IgD-negative memory B cell (primary cell): ENCODE measurements at regions not wholly inside any gene's neighbourhood (a gene's known extent, or its start where the extent isn't known, plus 50 kb on each side); places are given as distances from the start of the nearest gene placed in this dataset.

Source experiments
- H3K27ac Mint-ChIP-seq, 3 donors: one replicate each; pipeline ENCODE4 v1.8.0; 2020 to 2022; ENCODE audit warnings: mild to moderate bottlenecking in 3 of 3, mixed read lengths in 3 of 3, moderate library complexity in 1 of 3
- H3K27me3 Mint-ChIP-seq: one replicate; pipeline ENCODE4 v1.8.0; 2021; ENCODE audit warnings: mixed read lengths
- H3K36me3 Mint-ChIP-seq: one replicate; pipeline ENCODE4 v1.8.0; 2020; ENCODE audit warnings: mild to moderate bottlenecking, mixed read lengths
- H3K4me1 Mint-ChIP-seq, 3 donors: one replicate each; pipeline ENCODE4 v1.8.0; 2020 to 2022; ENCODE audit warnings: mixed read lengths in 3 of 3, mild to moderate bottlenecking in 1 of 3
- H3K4me3 Mint-ChIP-seq, 4 donors: one replicate each; pipeline ENCODE4 v1.8.0; 2020 to 2022; ENCODE audit warnings: mild to moderate bottlenecking in 4 of 4, mixed read lengths in 4 of 4, moderate library complexity in 3 of 4
- H3K9me3 Mint-ChIP-seq, 3 donors: one replicate each; pipeline ENCODE4 v1.8.0; 2020 to 2021; ENCODE audit warnings: mixed read lengths in 3 of 3, mild to moderate bottlenecking in 1 of 3

DNA sequence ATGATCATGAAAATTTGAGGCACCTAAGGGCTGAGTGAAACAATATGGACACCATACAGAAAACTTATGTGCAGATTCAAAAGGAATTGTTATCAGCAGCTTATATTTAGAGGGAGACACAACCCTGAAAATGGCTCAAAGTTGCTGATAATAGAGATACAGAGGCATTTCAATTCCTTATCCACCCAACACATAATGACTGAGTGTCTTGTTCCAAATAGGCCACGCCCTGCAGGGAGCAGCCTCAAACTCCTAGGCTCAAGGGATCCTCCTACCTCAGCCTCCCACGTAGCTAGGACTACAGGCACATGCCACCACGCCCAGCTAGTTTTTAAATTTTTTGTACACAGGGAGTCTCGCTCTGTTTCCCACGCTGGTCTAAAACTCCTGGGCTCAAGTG lies 79.0 kb downstream of the LBH start:
- peak overlapping the region in 2 of 4 donors; percentile 89 to 92 for H3K4me3 Mint-ChIP-seq
- H3K36me3 Mint-ChIP-seq, result no peaks in the 10 kb centered on the region
- no peaks in the 10 kb centered on the region for H3K27me3 Mint-ChIP-seq
- peak overlapping the region; percentile 15 to 92 (median 90) for H3K27ac Mint-ChIP-seq
- peaks cover 0 to 8% (median 2%) of the 10 kb centered on the region in 3 donors for H3K9me3 Mint-ChIP-seq
- peaks cover 14 to 25% (median 23%) of the 10 kb centered on the region in 3 donors for H3K4me1 Mint-ChIP-seq

DNA sequence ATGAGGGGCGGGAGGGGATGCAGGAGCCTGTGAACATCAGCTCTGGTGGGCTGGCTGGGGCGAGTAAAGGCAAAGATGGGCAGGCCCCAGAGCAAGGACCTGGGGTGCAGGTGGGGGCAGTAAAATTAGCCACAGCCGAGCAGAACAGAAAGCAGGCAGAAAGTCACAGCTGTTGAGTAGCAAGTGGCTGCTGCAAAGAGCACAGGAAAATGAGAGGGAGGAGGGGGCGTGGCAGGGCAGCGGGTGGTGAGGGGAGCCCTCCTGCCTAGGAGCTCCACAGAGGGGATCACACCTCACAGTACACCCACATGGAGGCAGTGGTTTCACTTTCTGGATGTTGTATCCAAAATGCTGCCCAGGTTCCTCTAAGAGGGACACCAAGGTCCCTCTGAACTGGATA lies 79.6 kb downstream of the LBH start:
- no peaks in the 10 kb centered on the region for H3K27me3 Mint-ChIP-seq
- H3K4me1 Mint-ChIP-seq, result peaks cover 14 to 28% (median 23%) of the 10 kb centered on the region in 3 donors
- peak overlapping the region; percentile 15 to 92 (median 90) for H3K27ac Mint-ChIP-seq
- peak overlapping the region in 2 of 4 donors; percentile 89 to 92 for H3K4me3 Mint-ChIP-seq
- H3K36me3 Mint-ChIP-seq, result no peaks in the 10 kb centered on the region
- peaks cover 0 to 8% (median 2%) of the 10 kb centered on the region in 3 donors for H3K9me3 Mint-ChIP-seq

DNA sequence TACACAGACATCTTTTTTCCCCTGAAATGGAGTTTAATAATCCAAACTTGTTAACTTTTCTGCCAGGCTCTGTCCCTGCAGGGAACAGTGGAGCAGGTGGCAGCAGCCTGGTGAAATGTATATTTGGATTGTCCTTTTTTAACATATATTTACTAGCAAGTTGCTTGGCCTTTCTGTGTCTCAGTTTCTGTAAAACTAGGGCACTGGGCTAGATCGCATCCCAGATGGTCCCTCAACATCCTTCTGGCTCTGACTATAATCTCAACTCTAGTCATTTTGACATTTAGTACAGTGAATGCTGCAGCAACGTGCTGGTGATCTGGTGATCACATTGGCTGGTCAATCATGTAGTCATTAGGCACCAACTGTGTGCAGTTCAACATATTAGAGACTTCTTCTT lies 80.4 kb downstream of the LBH start:
- Mint-ChIP-seq H3K36me3 (no peaks in the 10 kb centered on the region), H3K9me3 (peaks cover 0 to 8% (median 1%) of the 10 kb centered on the region in 3 donors), H3K4me1 (peaks cover 14 to 28% (median 23%) of the 10 kb centered on the region in 3 donors), H3K27ac (peak overlapping the region in 2 of 3 donors; percentile 54 to 80), H3K27me3 (no peaks in the 10 kb centered on the region), H3K4me3 (peak overlapping the region in 1 of 4 donors; percentile 42)

DNA sequence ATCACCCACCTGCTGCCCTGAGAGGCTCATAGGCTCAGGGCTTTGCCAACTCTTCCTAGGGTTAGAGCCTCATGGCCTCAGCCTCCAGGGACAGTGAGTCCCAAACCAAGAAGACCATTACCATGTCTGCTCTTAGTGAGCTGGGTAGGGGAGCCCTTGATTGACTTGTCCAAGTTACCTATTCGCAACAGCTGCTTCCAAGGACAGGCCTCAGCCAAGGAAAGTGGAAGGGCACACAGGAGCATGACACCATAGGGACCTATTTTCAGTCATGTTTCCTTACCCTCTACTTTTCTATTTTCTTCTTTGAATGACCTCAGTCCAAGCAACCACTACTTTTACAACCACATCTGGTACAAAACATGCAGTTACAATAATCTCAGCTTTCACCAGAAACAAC lies 81.6 kb downstream of the LBH start:
- Mint-ChIP-seq H3K27me3 (no peaks in the 10 kb centered on the region), H3K27ac (no peak overlapping the region), H3K4me3 (no peak overlapping the region), H3K36me3 (peaks cover 1% of the 10 kb centered on the region), H3K9me3 (peaks cover 0 to 8% (median 0%) of the 10 kb centered on the region in 3 donors), H3K4me1 (peaks cover 14 to 28% (median 23%) of the 10 kb centered on the region in 3 donors)

DNA sequence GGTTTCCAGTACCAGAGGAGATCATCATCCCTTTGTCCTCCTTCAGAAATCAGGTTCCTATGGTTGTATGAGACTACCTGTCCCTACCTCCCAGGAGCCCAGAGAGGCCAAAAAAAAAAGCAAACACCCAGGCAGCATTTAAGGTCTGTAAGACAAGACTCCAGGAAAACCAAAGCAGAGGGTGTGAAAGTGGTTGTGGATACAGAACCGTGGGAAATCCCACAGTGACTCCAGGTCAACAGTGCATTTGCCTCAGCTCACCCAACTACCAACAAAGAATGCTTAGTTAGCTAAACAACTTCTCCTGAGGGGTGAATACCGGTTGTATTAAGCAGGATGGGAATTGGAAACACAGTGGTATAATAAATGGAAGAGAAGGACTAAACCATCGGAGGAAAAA lies 83.6 kb downstream of the LBH start:
- H3K36me3 Mint-ChIP-seq, result peaks cover 1% of the 10 kb centered on the region
- peaks cover 2 to 8% (median 3%) of the 10 kb centered on the region in 3 donors for H3K9me3 Mint-ChIP-seq
- H3K4me3 Mint-ChIP-seq, result no peak overlapping the region
- no peaks in the 10 kb centered on the region for H3K27me3 Mint-ChIP-seq
- H3K27ac Mint-ChIP-seq, result peak overlapping the region in 1 of 3 donors; percentile 14
- peaks cover 14 to 24% (median 19%) of the 10 kb centered on the region in 3 donors for H3K4me1 Mint-ChIP-seq

DNA sequence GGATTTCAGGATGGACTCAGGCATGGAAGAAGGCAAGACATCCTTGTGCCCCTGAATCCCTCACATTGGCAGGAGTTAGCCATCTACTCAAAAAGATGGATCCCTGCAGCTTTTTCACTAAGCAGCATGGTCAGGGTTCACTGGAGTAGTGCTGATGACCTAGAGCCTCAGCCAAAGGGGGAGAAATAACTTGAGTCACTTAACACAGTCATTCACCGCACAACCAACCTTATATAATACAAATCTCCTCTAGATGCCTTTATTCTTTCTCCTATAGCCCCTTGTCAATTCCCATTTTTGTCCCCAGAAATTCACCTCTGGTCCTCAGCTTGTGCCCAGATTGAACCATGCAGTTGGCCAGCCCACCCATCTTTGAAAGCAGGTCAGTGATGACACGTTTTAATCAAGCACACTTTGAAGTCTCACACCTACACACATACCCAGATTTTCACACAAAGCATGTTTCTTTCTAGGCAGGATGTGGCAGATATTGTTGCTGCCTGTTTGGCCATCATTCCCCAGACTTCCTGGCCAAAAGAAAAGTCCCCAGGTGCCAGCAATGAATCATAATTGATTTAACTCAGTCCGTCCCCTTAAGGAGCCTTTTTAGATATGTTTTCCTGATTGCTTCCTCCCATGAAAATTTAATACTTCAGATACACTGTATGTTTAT lies 84.2 kb downstream of the LBH start:
- Mint-ChIP-seq H3K27ac (no peak overlapping the region), H3K4me1 (peaks cover 9 to 18% (median 14%) of the 10 kb centered on the region in 3 donors), H3K27me3 (no peaks in the 10 kb centered on the region), H3K36me3 (peaks cover 1% of the 10 kb centered on the region), H3K4me3 (peak overlapping the region in 1 of 4 donors; percentile 25), H3K9me3 (peaks cover 2 to 8% (median 3%) of the 10 kb centered on the region in 3 donors)

DNA sequence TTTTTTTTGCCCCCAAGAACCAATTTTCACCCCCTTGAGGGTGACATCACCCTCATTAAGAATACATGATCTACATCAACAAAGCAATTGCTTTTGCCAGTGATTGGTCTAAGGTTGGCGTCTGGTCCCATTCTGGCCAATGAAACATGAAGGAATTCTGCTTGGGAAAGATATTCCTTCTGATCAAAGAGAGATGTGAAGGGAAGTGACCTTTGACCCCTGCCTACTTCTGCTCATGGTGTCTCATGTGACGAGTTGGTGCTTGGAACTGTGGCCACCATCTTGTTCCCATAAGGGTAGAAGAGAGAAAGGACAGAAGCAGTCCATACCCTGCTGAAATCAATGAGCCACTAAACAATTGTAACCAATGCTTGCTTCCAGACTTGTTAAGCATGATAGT lies 85.1 kb downstream of the LBH start:
- peaks cover 5% of the 10 kb centered on the region for H3K36me3 Mint-ChIP-seq
- no peak overlapping the region for H3K4me3 Mint-ChIP-seq
- H3K27ac Mint-ChIP-seq, result no peak overlapping the region
- no peaks in the 10 kb centered on the region for H3K27me3 Mint-ChIP-seq
- H3K9me3 Mint-ChIP-seq, result peaks cover 2 to 8% (median 3%) of the 10 kb centered on the region in 3 donors
- peaks cover 3 to 16% (median 8%) of the 10 kb centered on the region in 3 donors for H3K4me1 Mint-ChIP-seq

DNA sequence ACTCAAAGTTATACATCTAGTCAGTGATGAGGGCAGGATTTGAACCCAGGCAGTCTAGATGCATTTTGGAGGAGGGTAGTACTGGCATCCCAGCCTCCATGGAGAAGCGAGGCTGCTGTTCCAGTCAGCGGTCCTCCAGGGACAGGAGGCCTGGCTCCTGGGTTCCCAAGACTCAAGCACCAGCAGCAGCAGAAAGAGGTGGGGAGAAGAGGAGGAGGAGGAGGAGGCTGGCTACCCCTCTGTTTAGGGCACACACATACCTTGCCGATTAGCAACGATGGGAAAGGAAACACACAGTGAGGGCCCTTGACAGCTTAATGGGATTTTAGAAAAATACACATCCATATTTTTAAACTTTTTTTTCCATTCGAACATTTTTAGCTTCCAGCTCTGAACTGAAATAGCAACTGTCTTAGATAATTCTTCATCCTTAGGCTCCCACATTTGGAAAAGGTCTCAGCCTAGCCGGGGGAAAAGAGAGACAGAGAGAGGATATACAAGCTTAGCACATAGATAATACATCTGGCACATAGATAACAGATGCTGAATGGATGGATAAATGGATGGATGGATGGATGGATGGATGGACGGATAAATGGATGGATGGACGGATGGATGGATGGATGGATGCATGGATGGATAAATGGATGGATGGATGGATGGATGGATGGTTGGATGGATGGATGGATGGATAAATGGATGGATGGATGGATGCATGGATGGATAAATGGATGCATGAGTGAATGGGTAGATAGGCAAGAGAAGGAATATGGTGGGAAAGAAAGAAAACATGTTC lies 87.9 kb downstream of the LBH start:
- peaks cover 2 to 8% (median 3%) of the 10 kb centered on the region in 3 donors for H3K9me3 Mint-ChIP-seq
- no peaks in the 10 kb centered on the region for H3K27me3 Mint-ChIP-seq
- H3K27ac Mint-ChIP-seq, result no peak overlapping the region
- H3K4me3 Mint-ChIP-seq, result peak overlapping the region in 1 of 4 donors; percentile 29
- H3K4me1 Mint-ChIP-seq, result peaks cover 2 to 19% (median 11%) of the 10 kb centered on the region in 3 donors
- H3K36me3 Mint-ChIP-seq, result peaks cover 5% of the 10 kb centered on the region

DNA sequence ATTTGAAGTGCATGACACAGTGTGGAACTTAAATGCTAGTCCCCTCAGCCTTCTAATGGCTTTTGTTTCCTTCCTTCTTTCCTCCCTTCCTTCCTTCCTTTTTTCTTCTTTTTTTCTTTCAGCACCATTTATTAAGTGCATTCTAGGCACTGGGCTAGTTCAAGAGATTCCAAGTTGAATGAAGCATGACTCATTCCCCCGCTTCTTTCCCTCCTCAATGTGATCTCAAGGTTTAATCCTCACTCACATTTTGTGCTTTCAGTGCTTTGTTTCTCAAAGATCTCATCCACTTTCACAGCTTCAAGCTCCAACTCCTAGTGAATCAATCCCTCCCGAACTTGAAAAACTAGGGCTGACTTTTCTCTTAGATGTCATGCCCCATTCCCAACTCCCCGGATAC lies 90.1 kb downstream of the LBH start:
- no peaks in the 10 kb centered on the region for H3K27me3 Mint-ChIP-seq
- peak overlapping the region in 1 of 3 donors; percentile 11 for H3K27ac Mint-ChIP-seq
- peaks cover 0 to 3% (median 2%) of the 10 kb centered on the region in 3 donors for H3K9me3 Mint-ChIP-seq
- H3K4me3 Mint-ChIP-seq, result peak overlapping the region in 1 of 4 donors; percentile 63
- H3K4me1 Mint-ChIP-seq, result peaks cover 20 to 32% (median 22%) of the 10 kb centered on the region in 3 donors
- H3K36me3 Mint-ChIP-seq, result peaks cover 5% of the 10 kb centered on the region

DNA sequence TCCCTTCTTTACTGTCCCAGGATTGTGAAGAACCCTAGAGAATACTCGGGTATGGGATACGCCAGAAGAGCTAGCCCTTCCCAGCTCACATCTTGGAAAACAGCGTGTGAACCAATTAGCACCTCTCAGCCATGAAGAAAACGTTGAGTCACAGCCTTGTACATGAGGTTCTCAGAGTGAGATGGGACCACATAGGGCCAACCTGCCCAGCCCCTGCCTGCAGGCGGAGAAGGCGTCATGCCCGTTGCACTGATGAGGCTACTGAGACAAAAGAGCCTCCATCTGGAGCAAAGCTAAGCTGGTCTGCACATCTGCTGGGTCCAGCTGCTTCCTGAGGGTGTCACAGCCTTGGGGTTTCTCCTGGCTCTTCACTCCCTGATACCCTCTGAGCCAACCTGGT lies 92.2 kb downstream of the LBH start:
- no peaks in the 10 kb centered on the region for H3K27me3 Mint-ChIP-seq
- no peak overlapping the region for H3K4me3 Mint-ChIP-seq
- H3K4me1 Mint-ChIP-seq, result peaks cover 22 to 34% (median 26%) of the 10 kb centered on the region in 3 donors
- H3K36me3 Mint-ChIP-seq, result peaks cover 6% of the 10 kb centered on the region
- peak overlapping the region in 1 of 3 donors; percentile 31 for H3K27ac Mint-ChIP-seq
- H3K9me3 Mint-ChIP-seq, result peaks cover 0 to 3% (median 2%) of the 10 kb centered on the region in 3 donors

DNA sequence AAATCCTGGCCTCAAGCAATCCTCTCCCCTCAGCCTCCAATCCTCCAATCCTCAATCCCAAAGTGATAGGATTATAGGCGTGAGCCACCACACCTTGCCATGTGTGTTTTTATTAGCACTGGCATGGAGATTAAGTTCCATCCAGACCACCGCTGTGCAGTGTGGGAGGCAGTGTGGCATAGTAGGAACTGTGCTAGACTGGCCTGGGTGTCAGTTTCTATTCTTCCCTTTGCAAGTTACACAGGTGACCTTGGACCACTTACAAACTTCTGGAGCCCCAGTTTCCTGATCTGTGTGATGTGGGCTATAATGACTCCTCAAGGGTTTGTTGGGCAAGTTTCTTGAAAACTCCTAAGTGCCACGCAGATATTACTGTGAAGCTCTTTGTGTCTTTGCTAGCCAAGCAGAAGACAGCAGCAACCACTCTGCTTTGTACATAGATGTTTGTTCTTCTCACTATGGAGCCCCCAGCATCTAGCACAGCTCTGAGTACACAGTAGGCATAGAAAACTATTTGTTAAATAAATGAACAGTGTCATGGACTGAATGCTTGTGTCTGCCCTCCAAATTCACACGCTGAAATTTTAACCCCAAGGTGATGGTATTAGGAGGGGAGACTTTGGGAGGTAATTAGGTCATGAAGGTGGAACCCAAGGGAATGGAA lies 93.0 kb downstream of the LBH start:
- peaks cover 6% of the 10 kb centered on the region for H3K36me3 Mint-ChIP-seq
- H3K4me3 Mint-ChIP-seq, result no peak overlapping the region
- peaks cover 0 to 2% (median 1%) of the 10 kb centered on the region in 3 donors for H3K9me3 Mint-ChIP-seq
- no peaks in the 10 kb centered on the region for H3K27me3 Mint-ChIP-seq
- H3K4me1 Mint-ChIP-seq, result peaks cover 22 to 32% (median 26%) of the 10 kb centered on the region in 3 donors
- peak overlapping the region in 2 of 3 donors; percentile 53 to 69 for H3K27ac Mint-ChIP-seq

DNA sequence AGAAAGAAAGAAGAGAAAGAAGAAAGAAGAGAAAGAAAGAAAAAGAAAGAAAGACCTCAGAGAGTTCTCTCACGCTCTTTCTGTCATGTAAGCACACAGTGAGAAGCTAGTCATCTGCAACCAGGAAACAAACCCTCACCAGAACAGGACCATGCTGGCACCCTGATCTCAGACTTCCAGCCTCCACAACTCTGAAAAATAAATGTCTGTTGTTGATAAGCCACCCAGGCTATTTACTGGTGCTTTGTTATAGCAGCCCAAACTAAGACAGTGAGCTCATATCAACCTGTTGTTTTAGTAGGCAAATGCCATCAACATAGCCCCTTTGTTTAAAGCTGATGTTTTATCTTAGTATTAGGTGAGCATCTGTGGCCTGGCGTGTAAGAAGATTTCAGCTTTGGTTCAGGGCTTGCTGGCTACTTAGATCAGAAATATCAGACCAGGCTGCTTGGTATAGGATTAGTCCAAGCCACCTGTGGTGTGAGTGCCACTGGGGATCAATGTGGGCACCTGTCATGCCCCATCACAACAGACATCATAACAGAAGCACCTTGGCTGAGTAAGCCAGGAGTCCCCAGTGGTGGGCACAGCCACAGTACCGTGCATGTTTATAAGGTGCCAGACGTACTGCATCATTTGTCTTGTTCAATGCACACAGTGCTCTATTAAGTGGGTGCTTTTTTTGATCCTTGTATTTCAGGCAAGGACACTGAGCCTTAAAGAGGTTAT lies 94.4 kb downstream of the LBH start:
- Mint-ChIP-seq H3K27me3 (no peaks in the 10 kb centered on the region), H3K4me1 (peaks cover 25 to 35% (median 29%) of the 10 kb centered on the region in 3 donors), H3K27ac (peak overlapping the region; percentile 6 to 93 (median 81)), H3K36me3 (peaks cover 6% of the 10 kb centered on the region), H3K4me3 (peak overlapping the region in 3 of 4 donors; percentile 9 to 84 (median 81)), H3K9me3 (no peaks in the 10 kb centered on the region)

DNA sequence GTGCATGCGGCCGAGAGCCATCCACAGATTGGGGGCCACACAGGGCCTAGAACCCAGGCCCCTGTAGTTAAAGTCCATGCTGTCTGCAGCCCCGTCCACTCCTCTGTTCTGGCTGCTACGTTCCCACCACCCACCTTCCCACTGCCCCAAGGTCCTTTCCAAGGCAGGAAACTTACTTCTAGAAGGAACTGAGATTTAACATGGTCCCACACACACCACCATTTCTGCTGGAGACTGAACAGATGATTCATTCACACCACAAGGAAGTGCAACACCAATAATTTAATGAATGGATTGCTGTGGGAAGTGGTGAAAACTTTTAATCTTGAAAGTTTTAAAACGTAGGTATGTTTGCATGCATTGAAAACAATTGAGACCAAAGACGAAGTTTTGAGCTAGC lies 95.2 kb downstream of the LBH start:
- H3K27me3 Mint-ChIP-seq, result no peaks in the 10 kb centered on the region
- peak overlapping the region in 1 of 4 donors; percentile 29 for H3K4me3 Mint-ChIP-seq
- peak overlapping the region in 2 of 3 donors; percentile 4 to 6 for H3K27ac Mint-ChIP-seq
- H3K36me3 Mint-ChIP-seq, result peaks cover 2% of the 10 kb centered on the region
- H3K9me3 Mint-ChIP-seq, result no peaks in the 10 kb centered on the region
- H3K4me1 Mint-ChIP-seq, result peaks cover 26 to 33% (median 30%) of the 10 kb centered on the region in 3 donors

DNA sequence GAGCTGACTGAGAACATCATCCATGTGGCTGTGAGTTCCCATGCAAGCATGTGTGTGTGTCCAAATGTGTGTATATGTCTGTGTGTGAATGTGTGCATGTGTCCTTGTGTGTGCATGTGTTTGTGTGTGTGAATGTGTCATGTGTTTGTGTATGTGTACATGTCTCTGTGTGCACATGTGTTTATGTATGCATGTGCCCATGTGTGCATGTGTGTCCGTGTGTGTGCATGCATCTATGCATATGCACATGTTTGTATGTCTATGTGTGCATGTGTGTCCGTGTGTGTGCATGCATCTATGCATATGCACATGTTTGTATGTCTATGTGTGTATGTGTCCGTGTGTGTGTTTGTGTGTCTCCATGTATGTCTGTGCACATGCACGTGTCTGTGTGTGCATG lies 99.7 kb downstream of the LBH start:
- Mint-ChIP-seq H3K27ac (no peak overlapping the region), H3K4me1 (peaks cover 40 to 47% (median 43%) of the 10 kb centered on the region in 3 donors), H3K27me3 (no peaks in the 10 kb centered on the region), H3K4me3 (no peak overlapping the region), H3K9me3 (no peaks in the 10 kb centered on the region), H3K36me3 (peaks cover 6% of the 10 kb centered on the region)
